ENCODE measurements at regions not wholly inside any gene's neighbourhood (a gene's known extent, or its start where the extent isn't known, plus 50 kb on each side); places are given as distances from the start of the nearest gene placed in this dataset.
"Not testable (repeated sequence)": the region's sequence is repeated elsewhere in the genome, so short reads cannot be mapped to it uniquely, and the experiment has no call there.

DNA sequence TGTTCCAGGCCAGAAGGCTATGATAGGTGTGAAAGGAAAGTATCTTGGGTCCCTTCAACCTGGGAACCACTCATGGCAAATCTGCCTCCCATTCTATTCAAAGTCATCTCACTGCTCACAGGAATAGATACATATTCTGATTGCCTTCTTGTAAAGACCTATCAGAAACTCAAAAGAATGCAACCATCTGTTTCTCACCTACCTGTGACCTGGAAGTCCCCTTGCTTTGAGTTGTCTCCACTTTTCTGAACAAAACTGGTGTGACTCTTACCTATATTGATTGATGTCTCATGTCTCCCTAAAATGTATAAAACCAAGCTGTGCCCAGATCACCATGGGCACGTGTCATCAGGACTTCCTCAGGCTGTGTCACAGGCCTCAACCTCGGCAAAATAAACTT is 1149.3 kb downstream of the NSUN3 start:
- no peak for DNase-seq

DNA sequence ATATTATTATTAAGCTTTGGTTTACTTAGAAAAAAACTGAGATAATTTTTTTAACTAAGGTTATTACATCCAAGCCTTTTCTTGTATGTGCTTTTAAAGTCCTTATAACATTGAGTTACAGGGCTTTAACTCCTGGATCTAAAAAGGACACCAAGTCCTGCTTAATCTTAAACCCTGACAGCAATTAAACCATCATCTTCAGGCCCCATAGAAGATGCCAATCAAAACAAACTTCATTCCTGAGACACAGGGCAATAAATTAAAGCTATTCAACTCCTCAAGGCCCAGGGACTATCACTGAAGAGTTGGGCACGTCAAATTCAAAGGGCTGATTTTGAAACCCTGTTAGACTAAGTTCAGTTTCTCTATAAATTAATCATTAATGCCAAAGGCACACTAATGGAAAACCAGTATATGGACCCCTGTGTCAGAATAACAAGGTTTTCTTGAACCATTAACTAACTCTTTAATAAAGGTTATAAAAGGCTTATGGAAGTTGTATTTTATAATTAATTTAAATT is 1152.6 kb downstream of the NSUN3 start:
- no peak for DNase-seq

DNA sequence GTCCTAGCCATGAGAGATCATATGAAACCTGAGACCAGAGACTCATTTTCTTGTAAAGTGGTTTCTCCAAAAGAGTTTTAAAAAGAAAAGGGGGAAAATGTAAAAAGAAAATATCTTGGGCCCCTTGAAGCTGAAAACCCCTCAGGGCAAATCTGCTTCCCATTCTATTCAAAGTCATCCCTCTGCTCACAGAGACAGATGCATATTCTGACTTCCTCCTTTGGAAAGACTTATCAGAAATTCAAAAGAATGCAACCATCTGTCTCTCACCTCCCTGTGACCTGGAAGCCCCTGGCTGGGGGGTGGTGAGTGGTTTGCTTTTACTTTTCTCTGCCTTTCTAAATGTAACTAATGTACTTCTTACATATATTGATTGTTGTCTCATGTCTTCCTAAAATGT is 1154.8 kb downstream of the NSUN3 start:
- DNase-seq = no peak

DNA sequence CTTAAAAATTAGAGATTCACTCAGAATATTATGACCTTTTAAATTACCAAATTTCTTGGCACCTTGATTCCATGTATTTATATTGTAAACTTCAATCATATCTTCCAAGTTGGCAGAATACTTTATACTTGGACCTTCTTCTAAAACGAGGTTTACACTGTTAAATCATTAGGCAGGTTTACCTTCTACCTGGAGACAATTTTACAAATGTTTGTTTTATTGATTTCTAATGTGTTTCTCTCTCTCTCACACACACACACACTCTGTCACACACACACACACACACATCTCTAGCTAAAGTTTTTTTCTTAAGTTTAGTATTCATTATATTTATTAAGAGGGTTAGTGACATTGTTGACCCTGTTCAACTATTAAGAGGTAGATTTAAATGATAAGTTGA is 1155.6 kb downstream of the NSUN3 start:
- no peak for DNase-seq

DNA sequence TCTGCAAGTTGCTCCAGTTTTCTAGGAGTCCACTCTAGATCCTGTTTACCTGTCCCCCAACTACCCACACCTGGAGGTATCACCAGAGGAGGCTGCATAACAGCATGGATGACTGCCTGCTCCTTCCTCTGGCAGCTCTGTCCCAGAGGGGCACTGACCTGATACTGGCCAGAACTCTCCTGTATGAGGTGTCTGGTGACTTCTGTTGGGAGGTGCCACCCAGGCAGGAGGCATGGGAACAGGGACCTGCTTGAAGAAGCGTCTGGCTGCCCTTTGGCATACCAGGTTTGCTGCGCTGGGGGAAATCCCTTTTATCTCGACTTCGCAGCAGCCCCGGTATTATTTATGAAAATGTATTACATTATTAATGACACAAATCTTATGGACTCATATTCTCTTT is 1163.6 kb downstream of the NSUN3 start:
- no peak for DNase-seq

DNA sequence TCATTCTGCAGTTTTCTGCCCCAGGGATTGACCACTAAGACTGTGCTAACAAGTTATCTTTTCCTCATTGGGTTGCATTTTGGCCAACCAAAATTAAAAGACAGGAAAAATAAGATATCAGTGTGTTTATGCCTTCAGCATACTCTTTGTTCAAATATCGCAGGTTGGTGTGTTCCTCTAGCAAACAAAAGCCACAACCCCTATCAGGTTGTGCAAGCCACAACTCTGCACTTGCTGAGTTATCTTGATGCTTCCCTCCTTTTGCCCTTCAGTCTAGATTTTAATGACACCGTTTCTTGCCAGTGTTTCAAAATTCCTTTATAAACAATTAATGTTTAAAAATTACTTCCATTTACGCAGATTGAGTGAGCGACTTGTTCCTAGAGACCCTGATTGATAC is 1164.2 kb downstream of the NSUN3 start:
- no peak for DNase-seq

DNA sequence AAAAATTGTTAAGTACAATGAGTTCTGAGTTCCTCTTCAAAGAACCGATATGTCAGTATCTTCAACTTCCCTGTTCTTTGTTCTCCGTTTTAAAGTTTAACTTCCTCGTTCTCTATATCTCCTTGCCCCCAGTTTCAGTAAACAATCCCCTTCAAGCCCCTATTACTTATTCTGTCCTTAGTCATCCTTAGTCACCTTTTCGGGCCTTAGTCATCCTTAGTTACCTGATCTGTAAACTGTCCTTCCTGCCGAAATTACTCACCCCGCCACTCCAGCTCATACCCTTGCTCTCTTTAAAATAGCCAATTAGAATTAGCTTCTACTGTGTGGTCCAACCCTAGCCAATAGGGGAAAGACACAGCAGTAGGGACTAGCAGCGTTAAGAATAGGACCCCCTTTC is 1165.6 kb downstream of the NSUN3 start:
- no peak for DNase-seq

DNA sequence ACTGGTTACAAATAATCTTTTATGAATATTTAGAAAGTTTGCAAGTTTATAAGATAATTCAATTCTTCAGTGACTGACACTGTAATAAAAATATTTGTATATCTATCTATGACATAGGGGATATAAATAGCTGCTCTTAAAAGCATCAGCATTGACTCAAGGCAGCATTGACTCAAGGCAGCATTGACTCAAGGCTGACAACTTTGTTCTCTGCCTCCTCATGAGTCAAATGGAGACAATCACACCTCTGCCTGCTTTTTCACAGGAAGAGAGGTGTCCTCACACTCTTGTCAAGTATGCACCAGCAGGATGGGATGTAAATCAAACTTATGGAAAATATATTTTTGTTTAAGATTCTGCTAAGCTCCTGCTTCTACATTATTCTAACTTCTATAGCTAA is 1173.1 kb downstream of the NSUN3 start:
- DNase-seq = no peak

DNA sequence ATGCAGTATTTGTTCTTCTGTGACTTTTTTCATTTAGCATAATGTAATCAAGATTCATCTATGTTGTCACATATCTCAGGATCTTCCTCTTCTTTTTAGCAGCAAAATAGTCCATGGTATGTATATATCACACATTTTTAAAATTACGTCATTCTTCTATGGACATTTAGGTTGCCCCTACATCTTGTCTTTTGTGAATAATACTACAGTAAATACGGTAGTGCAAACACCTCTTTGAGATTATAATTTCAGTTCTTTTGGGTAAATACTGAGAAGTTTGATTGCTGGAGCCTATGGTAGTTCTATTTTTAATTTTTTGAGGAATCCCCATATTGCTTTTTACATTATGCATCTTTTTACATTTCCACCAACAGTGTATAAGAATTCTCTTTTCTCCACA is 1174.9 kb downstream of the NSUN3 start:
- DNase-seq = no peak

DNA sequence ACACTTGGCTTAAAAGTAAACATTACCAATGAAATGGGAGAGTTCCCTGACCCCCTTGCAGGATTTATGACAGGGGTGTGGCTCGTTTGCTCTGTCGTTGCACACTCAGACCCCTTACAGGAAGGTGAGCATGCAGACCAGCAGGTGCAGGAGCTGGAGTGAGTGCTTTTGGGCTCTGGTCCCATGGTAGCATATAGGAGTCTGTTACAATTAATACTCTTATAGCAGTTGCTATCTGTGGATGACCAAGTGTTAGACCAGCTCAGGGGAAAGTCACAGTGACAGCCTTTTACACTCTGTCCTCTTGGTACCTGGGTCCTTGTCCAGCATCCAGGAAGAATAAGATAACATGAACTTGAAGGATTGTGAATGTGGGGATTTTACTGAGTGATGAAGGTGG is 1177.5 kb downstream of the NSUN3 start:
- no peak for DNase-seq

DNA sequence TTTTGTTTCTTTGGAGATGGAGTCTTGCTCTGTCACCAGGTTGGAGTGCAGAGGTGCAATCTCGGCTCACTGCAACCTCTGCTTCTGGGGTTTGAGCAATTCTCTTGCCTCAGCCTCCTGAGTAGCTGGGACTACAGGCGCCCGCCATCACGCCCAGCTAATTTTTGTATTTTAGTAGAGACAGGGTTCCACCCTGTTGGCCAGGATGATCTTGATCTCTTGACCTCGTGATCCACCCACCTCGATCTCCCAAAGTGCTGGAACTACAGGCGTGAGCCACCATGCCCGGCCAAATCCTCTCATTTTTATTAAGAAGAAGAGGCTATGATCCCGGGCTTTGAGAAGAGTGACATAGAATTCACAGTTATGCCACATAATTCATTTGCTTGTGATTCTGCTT is 1178.4 kb downstream of the NSUN3 start:
- DNase-seq = not testable (repeated sequence)

DNA sequence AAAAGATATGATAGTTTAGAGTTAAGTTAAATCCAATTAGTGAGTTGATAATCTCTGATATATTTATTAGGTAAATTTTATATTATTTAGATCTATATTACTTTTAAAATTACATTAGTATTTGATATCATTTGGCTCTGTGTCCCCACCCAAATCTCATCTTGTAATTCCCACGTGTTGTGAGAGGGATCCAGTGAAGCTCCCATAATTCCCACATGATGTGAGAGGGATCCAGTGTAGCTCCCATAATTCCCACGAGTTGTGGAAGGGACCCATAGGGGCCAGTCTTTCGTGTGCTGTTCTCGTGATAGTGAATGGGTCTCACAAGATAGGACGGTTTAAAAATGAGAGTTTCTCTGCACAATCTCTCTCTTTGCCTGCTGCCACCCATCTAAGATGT is 1183.6 kb downstream of the NSUN3 start:
- DNase-seq = no peak

DNA sequence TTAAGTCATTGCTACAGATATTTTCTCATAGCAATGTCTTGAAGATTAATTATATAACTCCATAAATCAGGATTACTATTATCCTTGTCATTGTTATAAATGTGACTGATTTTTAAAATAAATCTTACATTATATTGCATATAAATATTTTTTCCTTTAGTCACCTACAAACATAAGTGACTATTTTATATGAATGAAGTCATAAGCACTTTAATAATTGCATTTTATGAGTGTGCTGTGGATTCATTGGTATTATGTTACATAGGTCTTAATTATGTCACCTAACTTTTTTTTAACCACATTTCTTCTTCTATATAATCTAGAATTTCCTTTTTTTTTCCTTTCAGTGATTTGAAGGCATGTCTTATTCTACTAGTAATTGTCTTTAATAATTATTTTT is 1191.2 kb downstream of the NSUN3 start:
- DNase-seq = no peak

DNA sequence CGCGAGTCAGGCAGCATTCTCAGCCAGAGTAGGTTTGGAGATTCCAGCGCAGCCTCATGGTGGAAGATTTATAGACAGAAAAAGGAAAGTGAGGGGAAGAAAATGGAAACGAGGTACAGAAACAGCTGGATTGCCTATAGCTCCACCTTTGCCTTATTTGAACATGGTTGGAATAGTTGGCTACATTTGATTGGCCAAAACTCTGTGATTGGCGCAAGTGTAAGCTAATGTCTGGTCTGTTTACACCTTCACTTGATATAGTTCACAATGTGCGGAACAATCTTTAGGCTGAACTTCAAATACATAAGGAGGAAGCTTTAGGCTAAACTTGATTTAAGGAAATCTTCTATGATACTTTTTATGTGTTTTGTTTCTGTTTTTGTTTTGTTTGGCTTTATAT is 1191.9 kb downstream of the NSUN3 start:
- DNase-seq = no peak

DNA sequence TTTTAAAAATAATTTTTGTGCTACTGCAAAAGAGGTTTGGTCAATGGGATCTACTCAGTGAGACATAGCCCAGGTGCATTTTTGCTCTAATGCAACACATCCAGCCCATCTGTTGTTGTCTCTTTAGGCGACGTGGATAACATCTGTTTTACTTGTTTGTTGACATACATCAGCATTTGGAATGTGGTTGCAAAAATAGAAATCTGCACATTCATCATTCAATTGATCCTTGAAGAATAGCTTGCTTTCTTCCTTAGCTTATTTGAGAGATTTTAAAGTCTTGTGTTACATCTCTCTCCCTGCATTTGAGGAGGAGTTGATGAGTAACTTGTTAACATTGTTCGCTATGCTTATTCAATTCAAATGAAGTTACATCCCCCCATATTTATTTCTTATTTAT is 1202.3 kb downstream of the NSUN3 start:
- no peak for DNase-seq

DNA sequence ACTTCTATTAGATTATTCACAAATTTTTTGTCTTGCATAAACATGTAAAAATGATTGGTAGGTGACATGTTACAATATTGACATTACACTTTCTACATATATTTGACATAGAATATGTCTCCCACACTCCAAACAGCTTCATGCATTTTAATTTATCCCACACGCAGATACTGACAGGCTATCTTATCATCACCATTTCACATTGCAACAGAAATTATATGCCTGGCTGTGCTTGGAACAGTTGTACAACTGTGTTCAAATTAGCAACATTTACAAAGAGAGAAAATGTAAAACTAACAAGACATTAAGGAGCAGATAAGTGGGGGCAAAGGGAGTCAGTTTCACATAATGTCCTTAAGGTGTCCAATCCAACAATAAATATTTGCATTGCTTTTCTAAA is 1208.5 kb downstream of the NSUN3 start:
- no peak for DNase-seq

DNA sequence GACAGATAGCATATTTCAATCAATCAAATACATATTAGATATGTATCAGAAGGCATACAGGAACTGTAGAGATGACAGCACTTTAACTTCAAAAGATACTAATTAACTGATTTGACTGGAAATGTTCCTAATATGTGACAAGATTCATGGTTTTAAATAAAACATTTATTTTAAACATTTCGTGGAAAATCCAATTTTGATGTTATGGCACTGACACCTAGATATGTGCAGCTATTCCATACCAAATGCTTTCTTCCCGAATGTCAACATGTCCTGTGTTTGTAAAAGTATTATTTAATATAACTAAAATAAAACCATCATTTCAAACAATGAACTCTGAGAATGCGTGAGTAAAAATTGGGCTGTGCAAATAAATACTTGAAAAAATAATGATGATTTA is 1209.3 kb downstream of the NSUN3 start:
- DNase-seq = no peak

DNA sequence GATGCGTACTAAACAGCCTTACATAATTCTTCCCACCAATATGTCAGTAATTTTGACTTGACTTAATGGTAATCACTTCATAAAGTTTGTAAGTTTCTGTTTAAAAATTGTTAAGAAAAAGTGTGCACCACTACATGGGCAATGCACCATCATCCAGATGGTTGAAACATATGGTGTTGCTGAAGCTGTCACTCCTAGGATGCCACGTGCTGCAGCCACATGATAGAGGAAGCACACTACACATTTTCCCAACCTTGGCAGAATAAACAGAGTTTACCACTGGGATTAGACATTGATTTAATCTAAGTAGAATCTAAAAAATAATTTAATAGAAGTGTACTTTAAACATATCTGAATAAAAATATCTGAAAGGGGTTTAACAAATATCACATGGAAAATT is 1209.9 kb downstream of the NSUN3 start:
- DNase-seq = no peak

DNA sequence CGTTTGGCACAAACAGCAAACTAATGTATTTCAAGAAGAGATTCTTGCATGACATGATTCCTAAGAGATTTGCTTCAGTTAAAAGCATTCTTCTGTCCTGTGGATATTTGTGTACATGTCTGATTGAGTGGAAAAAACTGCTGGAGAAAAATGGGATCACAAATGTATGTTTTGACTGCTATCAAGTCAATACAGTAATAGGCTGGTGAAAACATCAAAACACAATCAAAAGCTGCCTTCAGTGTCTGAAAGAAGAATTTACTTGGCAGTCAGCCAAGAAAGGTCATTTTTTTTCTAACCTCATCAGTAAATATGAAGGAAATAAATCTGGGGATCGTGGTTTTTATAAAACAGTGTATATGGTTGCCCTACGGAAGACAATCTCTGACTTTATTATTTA is 1214.8 kb downstream of the NSUN3 start:
- no peak for DNase-seq

DNA sequence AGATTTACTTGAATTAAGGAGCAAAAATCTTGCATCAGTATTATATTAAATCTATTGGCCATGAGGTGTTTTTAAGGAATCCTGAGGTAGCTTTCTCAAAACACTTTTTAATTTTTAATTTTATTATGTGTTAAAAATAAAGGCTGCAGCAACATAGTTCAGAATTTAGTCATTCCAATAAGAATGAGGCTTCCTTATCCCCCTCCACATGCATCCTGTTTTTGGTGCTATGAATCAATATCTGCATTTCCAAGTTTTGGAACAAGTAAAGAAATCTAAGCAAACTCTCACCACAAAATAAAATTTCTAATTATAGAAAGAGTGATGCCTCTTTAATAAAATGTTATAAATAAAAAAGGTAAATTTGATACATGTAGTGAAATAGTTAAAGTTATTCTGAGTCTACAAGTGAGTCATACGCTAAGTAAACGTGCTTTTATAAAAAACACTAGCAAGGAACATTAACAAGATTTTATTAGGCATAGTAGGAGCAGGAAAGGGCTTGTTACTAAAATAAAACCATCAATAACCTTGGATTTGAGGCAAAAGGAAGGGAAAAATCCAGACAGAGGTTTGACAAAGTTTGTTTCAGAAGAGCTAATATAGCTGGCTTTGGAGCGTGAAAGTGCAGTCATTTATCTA is 1218.0 kb downstream of the NSUN3 start:
- DNase-seq = no peak

DNA sequence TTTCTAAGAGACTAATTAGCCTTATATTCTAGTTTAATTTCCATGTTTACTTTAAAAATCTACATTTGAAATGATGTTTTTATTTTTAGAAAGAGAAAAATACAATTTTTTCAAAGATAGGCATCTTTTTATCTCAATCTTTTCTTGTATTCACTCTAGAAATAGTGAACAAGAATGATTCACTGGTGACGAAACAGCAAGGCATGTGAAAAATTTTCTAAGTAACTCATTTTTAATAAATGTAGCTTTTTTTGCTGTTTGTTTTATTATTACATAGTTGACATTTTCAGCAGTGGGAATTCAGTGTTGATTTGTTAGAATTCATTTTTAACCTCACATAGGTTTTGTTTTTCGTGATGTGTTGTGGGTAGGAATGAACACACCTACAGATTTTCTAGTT is 1226.4 kb downstream of the NSUN3 start:
- no peak for DNase-seq

DNA sequence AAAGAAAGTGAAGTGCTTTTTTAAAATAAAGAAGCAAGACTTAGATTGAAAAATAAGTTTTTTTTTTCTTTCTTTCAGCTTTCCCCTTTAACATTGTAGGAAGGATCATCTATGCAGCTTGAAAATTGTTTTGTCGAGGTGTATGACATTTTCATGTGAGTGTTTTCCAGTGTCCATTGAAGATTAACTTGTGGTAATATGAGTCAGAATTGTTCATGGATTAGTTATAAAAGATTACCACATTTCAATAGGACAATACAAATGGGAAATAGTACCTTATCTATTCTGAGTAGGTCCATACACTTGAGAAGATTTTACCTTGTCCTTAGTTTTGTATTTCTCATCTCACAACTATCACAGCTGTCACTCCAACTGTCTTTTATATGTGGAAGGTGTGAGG is 1234.7 kb downstream of the NSUN3 start:
- DNase-seq = no peak

DNA sequence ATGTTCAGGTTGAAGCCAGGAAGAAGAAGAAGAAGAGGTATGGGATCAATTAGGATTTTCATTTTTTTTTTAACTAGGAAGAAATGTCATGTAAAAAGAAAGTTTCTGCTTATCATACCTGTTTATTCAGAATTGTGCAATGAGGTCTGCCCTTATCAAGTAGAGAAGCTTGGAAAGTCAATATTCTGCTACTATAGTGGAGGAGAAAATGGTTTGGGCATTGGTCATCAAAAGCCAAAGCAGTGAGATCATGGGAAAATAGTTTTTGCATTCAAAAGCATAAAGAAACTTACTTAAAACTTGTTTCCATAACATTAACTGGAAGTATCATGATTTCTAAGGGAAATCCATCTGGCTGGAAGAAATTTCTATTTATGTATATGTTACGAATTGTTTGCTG is 1239.2 kb downstream of the NSUN3 start:
- DNase-seq = no peak

DNA sequence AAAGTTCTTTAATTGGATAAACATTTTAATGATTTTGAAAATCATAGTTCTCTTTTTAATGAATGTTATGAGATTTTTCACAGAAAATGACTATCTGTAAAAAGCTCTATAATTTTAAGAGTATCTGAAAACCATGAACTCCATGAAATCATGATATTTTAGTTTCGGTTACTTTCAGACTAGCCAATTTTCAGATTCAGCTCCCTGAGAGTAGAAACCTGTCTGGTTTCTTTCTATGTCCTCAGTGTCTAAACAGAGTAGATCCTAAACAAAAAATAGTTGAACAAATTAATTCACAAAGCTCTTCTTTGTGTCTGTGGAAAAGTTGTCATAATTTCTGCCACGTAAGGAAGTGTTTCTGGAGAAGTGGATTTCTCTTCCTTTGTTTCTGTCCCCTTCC is 1247.7 kb downstream of the NSUN3 start:
- no peak for DNase-seq

DNA sequence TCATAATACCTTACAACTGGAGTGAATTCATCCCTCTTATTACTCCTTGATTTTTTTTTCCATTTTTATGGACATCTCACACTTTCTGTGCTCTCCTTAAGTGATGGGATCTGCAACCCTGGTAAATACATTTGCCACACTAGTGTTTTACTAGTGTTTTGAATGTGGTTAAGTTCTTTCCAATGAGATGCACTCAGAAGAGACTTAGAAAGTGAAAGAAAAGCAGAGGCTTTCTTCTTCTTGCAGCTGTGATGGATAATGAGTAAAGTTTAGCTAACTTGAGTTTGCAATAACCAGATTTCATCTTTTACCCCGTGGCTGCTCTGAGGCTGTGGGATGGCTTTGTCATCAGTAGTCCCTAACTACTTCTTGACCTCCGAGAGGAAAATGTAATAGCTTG is 1248.4 kb downstream of the NSUN3 start:
- no peak for DNase-seq

DNA sequence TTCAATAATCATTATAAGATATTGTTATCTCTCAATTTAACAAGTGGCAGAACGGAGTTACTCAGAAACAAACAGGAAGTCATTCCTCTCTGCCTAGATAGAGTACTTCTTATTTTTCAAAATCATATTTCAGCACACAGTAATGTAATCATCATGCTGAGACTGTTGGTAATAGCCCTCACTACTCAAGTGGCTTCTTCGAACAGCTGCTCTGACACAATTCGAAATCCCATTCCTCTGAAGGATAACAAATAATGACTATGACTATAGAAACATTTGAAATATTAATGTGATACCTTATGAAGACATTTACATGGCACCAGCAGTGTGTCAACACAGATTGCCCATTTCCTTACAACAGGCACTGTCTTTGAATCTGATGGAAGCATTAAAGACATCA is 1249.8 kb downstream of the NSUN3 start:
- no peak for DNase-seq

Measured in CD4-positive, alpha-beta T cell treated with Interleukin-15 for 1 hour (primary cell).